Left renal cortex interstitium (tissue), 4 donors: ENCODE measurements at regions not wholly inside any gene's neighbourhood (a gene's known extent, or its start where the extent isn't known, plus 50 kb on each side); places are given as distances from the start of the nearest gene placed in this dataset.
"Not testable (repeated sequence)": the region's sequence is repeated elsewhere in the genome, so short reads cannot be mapped to it uniquely, and the experiment has no call there.

Experiments used
- DNase-seq, 4 donors: peaks; one replicate each; pipeline ENCODE4 v3.0.0-alpha.2; 2013; ENCODE audit warnings: low read depth in 4 of 4, low spot score in 2 of 4, missing footprints in 1 of 4

GRCh38 chr5:14954616-14955343 is 83.2 kb upstream of the ANKH start:
- DNase-seq: no peak

GRCh38 chr5:14954216-14954615 is 82.6 kb upstream of the ANKH start:
- DNase-seq: no peak

GRCh38 chr5:14953075-14953607 is 81.6 kb upstream of the ANKH start:
- no peak for DNase-seq

GRCh38 chr5:14948383-14948782 is 76.8 kb upstream of the ANKH start:
- no peak for DNase-seq

GRCh38 chr5:14946815-14947620 is 75.4 kb upstream of the ANKH start:
- DNase-seq: no peak

- no peak for DNase-seq
These were observed 73.9 kb upstream of the ANKH start for GRCh38 chr5:14945450-14945849.

GRCh38 chr5:14944996-14945395 is 73.4 kb upstream of the ANKH start:
- DNase-seq: no peak

GRCh38 chr5:14944350-14944739 is 72.8 kb upstream of the ANKH start:
- DNase-seq: no peak

GRCh38 chr5:14942212-14942611 is 70.6 kb upstream of the ANKH start:
- no peak for DNase-seq

GRCh38 chr5:14937254-14937653 is 65.7 kb upstream of the ANKH start:
- no peak for DNase-seq

- DNase-seq: no peak
These were observed 65.0 kb upstream of the ANKH start for GRCh38 chr5:14936588-14936987.

- no peak for DNase-seq
These were observed 63.8 kb upstream of the ANKH start for GRCh38 chr5:14935341-14935740.

GRCh38 chr5:14932902-14933469 is 61.4 kb upstream of the ANKH start:
- DNase-seq: no peak

GRCh38 chr5:14930486-14930885 is 58.9 kb upstream of the ANKH start:
- no peak for DNase-seq

GRCh38 chr5:14929293-14930065 is 57.9 kb upstream of the ANKH start:
- no peak for DNase-seq

GRCh38 chr5:14928661-14929060 is 57.1 kb upstream of the ANKH start:
- DNase-seq: no peak

- no peak for DNase-seq
These were observed 53.7 kb upstream of the ANKH start for GRCh38 chr5:14925326-14925725.

- not testable (repeated sequence) for DNase-seq
These were observed 51.4 kb upstream of the ANKH start for GRCh38 chr5:14922952-14923351.

GRCh38 chr5:14922456-14922855 is 50.9 kb upstream of the ANKH start:
- no peak for DNase-seq
